ENCODE measurements at regions not wholly inside any gene's neighbourhood (a gene's known extent, or its start where the extent isn't known, plus 50 kb on each side); places are given as distances from the start of the nearest gene placed in this dataset.
A peak's percentile ranks its signal among the peaks of the same experiment; 100 is the strongest.

DNA sequence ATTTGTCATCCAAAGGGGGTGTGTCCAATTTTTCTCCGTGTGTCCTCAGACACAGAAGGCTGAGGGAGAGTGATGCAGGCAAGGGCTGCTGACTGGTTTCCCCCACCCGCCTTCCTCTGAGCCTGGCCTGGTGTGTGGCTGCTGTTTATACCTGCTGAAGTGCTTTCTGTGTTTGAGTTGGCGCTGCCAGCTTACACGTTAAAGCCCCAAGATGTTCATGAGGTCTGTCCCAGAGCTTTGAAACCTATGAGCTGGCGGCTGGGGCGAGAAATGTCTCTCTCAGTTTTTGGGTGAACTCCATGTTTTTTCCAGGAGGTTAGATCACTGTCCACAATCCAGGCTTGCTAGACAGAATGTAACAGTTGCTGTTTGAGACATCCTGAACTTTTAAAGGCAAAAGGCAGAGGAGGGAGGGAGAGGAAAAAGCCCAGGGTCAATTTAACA is 69.0 kb upstream of the CCN2 start:
- peak; percentile 80 for DNase-seq (ENCODE audit: low spot score)

GRCh38 chr6:132019586-132019985 is 68.4 kb upstream of the CCN2 start:
- no peak for DNase-seq (ENCODE audit: low spot score)
- intact Hi-C loops (cut with DNase I), result no loop called here

More for the DNA sequence above, 69.0 kb upstream of the CCN2 start:
- intact Hi-C loops (cut with DNase I), result no loop called here

DNA sequence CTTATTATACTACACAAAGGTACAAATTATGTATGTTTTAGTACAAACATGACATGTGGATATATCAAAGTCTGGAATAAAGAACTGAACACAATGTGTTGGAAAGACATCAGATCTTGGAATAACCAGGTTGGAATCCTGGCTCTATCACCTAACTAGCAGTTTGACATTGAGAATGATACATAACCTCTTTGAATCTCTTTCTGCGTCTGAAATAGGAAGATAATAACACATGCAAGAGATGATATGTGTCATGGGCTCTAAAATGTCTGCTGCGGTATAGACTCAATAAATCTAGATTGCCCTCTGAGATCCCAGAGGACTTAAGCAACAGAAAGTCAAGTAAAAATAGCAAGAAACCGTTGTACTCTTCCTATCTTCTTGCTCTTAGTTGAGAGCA is 66.8 kb upstream of the CCN2 start:
- intact Hi-C loops (cut with DNase I), result no loop called here
- DNase-seq (ENCODE audit: low spot score), result no peak

- intact Hi-C loops (cut with DNase I), result no loop called here
- DNase-seq (ENCODE audit: low spot score), result no peak
Observed at GRCh38 chr6:132016396-132016795, 65.2 kb upstream of the CCN2 start.

DNA sequence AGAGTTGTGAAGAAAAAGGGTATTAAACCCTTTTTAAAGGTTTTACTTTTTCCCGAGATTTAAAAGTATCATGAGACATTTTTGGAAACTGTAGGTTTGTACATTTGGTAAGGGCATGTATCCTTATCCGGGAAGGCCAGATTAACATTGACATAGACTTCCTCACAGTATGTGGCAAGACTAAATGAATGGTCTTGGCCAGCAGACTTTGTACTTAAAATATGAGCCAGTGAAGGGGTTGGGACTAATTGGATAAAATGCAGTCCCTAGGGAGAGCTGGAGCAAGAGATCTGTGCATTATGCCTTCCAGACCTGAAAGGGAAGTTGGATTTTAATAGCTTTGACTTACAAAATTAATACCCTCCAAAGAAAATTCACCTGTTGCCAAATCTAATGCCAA is 60.4 kb upstream of the CCN2 start:
- no peak for DNase-seq (ENCODE audit: low spot score)
- intact Hi-C loops (cut with DNase I), result no loop called here

DNA sequence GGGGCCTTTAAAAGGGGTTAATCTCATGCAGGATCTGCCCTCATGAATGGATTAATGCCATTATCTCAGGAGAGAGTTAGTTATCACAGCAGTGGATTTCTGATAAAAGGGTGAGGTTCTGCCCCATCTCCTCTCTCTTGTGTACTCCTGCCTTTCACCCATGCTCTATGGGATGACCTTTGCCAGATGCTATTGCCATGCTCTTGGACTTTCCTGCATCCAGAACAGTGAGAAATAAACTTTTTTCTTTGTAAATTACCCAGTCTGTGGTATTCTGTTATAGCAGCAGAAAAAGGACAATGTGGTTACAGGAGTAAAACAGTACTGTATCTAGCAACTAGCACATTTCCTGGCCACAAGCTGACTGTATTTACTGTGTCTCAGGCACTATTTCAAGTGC is 58.0 kb upstream of the CCN2 start:
- intact Hi-C loops (cut with DNase I), result no loop called here
- DNase-seq (ENCODE audit: low spot score), result no peak

DNA sequence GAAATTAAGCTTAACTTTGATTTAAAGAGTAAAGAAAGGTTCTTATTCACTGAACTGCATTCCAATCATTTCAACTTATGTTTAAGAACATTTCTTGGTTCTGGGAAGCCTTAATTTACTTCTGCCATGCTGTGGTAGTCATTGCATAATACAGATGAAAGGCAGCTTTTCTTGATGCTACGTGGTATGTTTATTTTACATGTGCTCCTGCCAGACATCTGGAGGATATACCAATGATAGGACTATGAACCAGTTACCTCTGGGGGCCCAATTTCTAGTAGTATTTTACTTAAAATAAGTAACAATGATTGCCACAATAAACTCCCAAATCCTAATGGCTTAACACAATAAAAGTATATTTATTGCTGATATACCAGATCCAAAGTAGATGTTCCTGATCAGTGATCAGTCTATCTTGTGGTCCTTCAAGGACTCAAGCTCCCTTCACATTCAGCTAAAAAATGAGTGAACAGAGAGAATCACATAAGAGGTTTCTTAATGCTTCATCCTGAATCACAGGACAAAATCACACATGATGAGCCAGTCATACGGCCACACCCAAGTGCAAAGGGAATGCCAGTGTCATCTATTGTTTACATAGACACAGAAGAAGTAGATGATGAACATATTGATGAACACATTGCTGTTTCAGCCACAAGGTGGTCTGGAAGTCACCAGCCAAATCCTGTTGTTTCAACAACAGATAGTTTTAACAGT is 56.5 kb upstream of the CCN2 start:
- no peak for DNase-seq (ENCODE audit: low spot score)
- intact Hi-C loops (cut with DNase I), result no loop called here

GRCh38 chr6:132005178-132005577 is 54.0 kb upstream of the CCN2 start:
- no peak for DNase-seq (ENCODE audit: low spot score)
- intact Hi-C loops (cut with DNase I), result no loop called here

- intact Hi-C loops (cut with DNase I), result no loop called here
- no peak for DNase-seq (ENCODE audit: low spot score)
Observed at GRCh38 chr6:132004668-132005067, 53.5 kb upstream of the CCN2 start.

GRCh38 chr6:132003516-132004178 is 52.5 kb upstream of the CCN2 start:
- no peak for DNase-seq (ENCODE audit: low spot score)
- intact Hi-C loops (cut with DNase I), result no loop called here

Small RNAs in the stretch of these regions (microRNA-seq; reads per million reads assigned to microRNA genes)
- gene MIR548AJ1 (ENCODE audit: borderline microRNAs expressed in 2 of 2), result 0 reads per million in 2 donors
